Fibroblast of lung (primary cell): ENCODE measurements at regions not wholly inside any gene's neighbourhood (a gene's known extent, or its start where the extent isn't known, plus 50 kb on each side); places are given as distances from the start of the nearest gene placed in this dataset.

ENCODE experiments used
- DNase-seq, 2 donors: peaks; one replicate each; pipeline versions ENCODE4 v3.0.0 to v3.0.0-alpha.2; 2010; ENCODE audit warnings: low read depth in 2 of 2
- H2AFZ ChIP-seq: 2 replicates; pipeline ENCODE4 v1.5.1; 2012; ENCODE audit warnings: low read length, control low read depth, inconsistent platforms
- H3K27ac ChIP-seq: 2 replicates; pipeline ENCODE4 v1.5.1; 2011; ENCODE audit warnings: low read length, control low read depth; ENCODE audit not compliant: insufficient read depth
- H3K27me3 ChIP-seq: 2 replicates; pipeline ENCODE4 v1.5.1; 2011; ENCODE audit warnings: mild to moderate bottlenecking, low read length; ENCODE audit not compliant: control insufficient read depth, insufficient read depth
- H3K36me3 ChIP-seq: 2 replicates; pipeline ENCODE4 v1.5.1; 2011; ENCODE audit warnings: low read length; ENCODE audit not compliant: control insufficient read depth, insufficient read depth
- H3K4me1 ChIP-seq: 2 replicates; pipeline ENCODE4 v1.5.1; 2011; ENCODE audit warnings: low read length; ENCODE audit not compliant: control insufficient read depth, insufficient read depth; ENCODE audit errors: extremely low read depth
- H3K4me2 ChIP-seq: 2 replicates; pipeline ENCODE4 v1.5.1; 2011; ENCODE audit warnings: low read length, control low read depth; ENCODE audit not compliant: insufficient read depth; ENCODE audit errors: extremely low read depth
- H3K4me3 ChIP-seq, 4 experiments: fragments of 200-600 bp in 1 of 4; sonication (generic) in 1 of 4; replicated peaks in 1 of 4; 2 replicates each; pipeline ENCODE4 v1.5.1; 2011 to 2016; ENCODE audit warnings: low read length in 4 of 4, low read depth in 3 of 4, mild to moderate bottlenecking in 3 of 4, control low read depth in 2 of 4, inconsistent platforms in 1 of 4, mixed read lengths in 1 of 4; ENCODE audit not compliant: insufficient read depth in 1 of 4; ENCODE audit errors: control extremely low read depth in 1 of 4
- H3K79me2 ChIP-seq: 2 replicates; pipeline ENCODE4 v1.5.1; 2012; ENCODE audit warnings: mild to moderate bottlenecking, low read length, inconsistent platforms; ENCODE audit not compliant: control insufficient read depth, insufficient read depth
- H3K9ac ChIP-seq: 2 replicates; pipeline ENCODE4 v1.5.1; 2011; ENCODE audit warnings: mild to moderate bottlenecking, low read length, control low read depth; ENCODE audit not compliant: insufficient read depth
- H3K9me3 ChIP-seq: 2 replicates; pipeline ENCODE4 v1.5.1; 2012; ENCODE audit warnings: low read depth, low read length; ENCODE audit not compliant: control insufficient read depth, insufficient read depth
- H4K20me1 ChIP-seq: 2 replicates; pipeline ENCODE4 v1.5.1; 2011; ENCODE audit warnings: low read length; ENCODE audit not compliant: control insufficient read depth, insufficient read depth; ENCODE audit errors: extremely low read depth
- CTCF ChIP-seq, 2 donors: IDR thresholded peaks in 1 of 2; conservative IDR thresholded peaks in 1 of 2; 1 replicate in 1 of 2; 2 replicates in 1 of 2; pipeline ENCODE4 v1.5.1; 2011 to 2012; ENCODE audit warnings: low read length in 2 of 2, control low read depth in 1 of 2, inconsistent platforms in 1 of 2, low read depth in 1 of 2, mild to moderate bottlenecking in 1 of 2
- EZH2 ChIP-seq: IDR thresholded peaks from 2 replicates; pipeline ENCODE4 v1.5.1; 2012; ENCODE audit warnings: low read length, control low read depth, mild to moderate bottlenecking; ENCODE audit errors: missing control alignments

DNA sequence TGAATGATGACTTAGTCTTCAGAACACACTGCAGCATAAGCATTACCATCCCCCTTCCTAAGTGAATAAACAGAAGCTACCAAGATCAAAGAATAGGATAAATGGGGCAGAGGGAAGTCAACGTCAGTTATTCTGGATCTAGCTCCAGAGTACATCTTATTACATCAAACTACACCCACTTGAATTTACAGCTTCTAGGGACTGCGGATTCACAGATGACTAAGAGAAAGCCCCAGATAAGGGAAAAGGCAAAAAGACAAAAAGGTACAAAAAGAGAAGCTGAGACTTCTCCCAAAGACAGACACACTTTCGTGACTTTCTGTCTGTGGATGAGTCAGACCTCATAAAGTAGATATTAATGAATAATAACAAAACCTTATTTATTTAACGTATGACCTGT, 457.9 kb upstream of the BRINP1 start:
- no peak for DNase-seq
- Histone ChIP-seq H3K4me2 (no peak overlapping the region), H3K4me3 (no peak overlapping the region), H3K79me2 (no peaks in the 10 kb centered on the region), H3K9me3 (no peaks in the 10 kb centered on the region), H3K27me3 (no peaks in the 10 kb centered on the region), H2AFZ (no peak overlapping the region), H3K4me1 (no peaks in the 10 kb centered on the region), H3K27ac (no peak overlapping the region), H4K20me1 (no peaks in the 10 kb centered on the region), H3K9ac (no peak overlapping the region), H3K36me3 (no peaks in the 10 kb centered on the region)
- TF ChIP-seq CTCF (conservative IDR thresholded peaks at IDR 0.05 in 1 of 2, IDR thresholded peaks at IDR 0.05 in 1 of 2; ENCODE audit: low read depth in 1 of 2, low read length in 2 of 2) (no peak), EZH2 (no peak)

- Histone ChIP-seq H3K4me3 (no peak overlapping the region), H3K9ac (no peak overlapping the region), H3K4me1 (no peaks in the 10 kb centered on the region), H3K27me3 (no peaks in the 10 kb centered on the region), H3K4me2 (no peak overlapping the region), H4K20me1 (no peaks in the 10 kb centered on the region), H3K9me3 (no peaks in the 10 kb centered on the region), H3K27ac (no peak overlapping the region), H3K36me3 (no peaks in the 10 kb centered on the region), H3K79me2 (no peaks in the 10 kb centered on the region), H2AFZ (no peak overlapping the region)
- no peak for DNase-seq
- TF ChIP-seq CTCF (conservative IDR thresholded peaks at IDR 0.05 in 1 of 2, IDR thresholded peaks at IDR 0.05 in 1 of 2; ENCODE audit: low read depth in 1 of 2, low read length in 2 of 2) (no peak), EZH2 (no peak)
Measured at GRCh38 chr9:119818726-119819435, 449.6 kb upstream of the BRINP1 start.

GRCh38 chr9:119810645-119811429, 441.6 kb upstream of the BRINP1 start:
- Histone ChIP-seq H3K4me3 (no peak overlapping the region), H2AFZ (no peak overlapping the region), H3K4me2 (no peak overlapping the region), H3K9ac (no peak overlapping the region), H4K20me1 (no peaks in the 10 kb centered on the region), H3K36me3 (no peaks in the 10 kb centered on the region), H3K4me1 (no peaks in the 10 kb centered on the region), H3K27me3 (no peaks in the 10 kb centered on the region), H3K27ac (no peak overlapping the region), H3K79me2 (no peaks in the 10 kb centered on the region), H3K9me3 (no peaks in the 10 kb centered on the region)
- DNase-seq: peak in 1 of 2 donors; percentile 85
- TF ChIP-seq CTCF (conservative IDR thresholded peaks at IDR 0.05 in 1 of 2, IDR thresholded peaks at IDR 0.05 in 1 of 2; ENCODE audit: low read depth in 1 of 2, low read length in 2 of 2): no peak
- TF ChIP-seq EZH2: no peak
